HEK293 (cell line): ENCODE measurements at regions not wholly inside any gene's neighbourhood (a gene's known extent, or its start where the extent isn't known, plus 50 kb on each side); places are given as distances from the start of the nearest gene placed in this dataset.

Source experiments
- CTCF ChIA-PET: fragments of 350-600 bp; formaldehyde crosslinking; extraction: SDS; loops from one replicate; lab custom pipeline; 2021; ENCODE audit warnings: antibody characterized with exemption; lab: Yijun Ruan, JAX
- POLR2A ChIA-PET: fragments of 300-600 bp; formaldehyde crosslinking; extraction: SDS; loops from one replicate; lab custom pipeline; 2020; ENCODE audit warnings: antibody characterized with exemption, inconsistent platforms; lab: Yijun Ruan, JAX
- H3K27ac ChIP-seq: fragments of 200-500 bp; sonication (Bioruptor generic); 2 replicates; pipeline ENCODE4 v1.5.1; 2014; ENCODE audit warnings: low read depth, low read length, control low read depth, inconsistent platforms; ENCODE audit errors: extremely low read depth
- H3K36me3 ChIP-seq, 2 experiments: fragments of 200-500 bp in 1 of 2; sonication (Bioruptor generic) in 1 of 2; 1 replicate in 1 of 2; 2 replicates in 1 of 2; pipeline ENCODE4 v1.5.1; 2014 to 2017; ENCODE audit warnings: inconsistent platforms in 2 of 2, low read length in 2 of 2; ENCODE audit not compliant: control insufficient read depth in 2 of 2, insufficient read depth in 1 of 2
- H3K4me1 ChIP-seq: fragments of 200-500 bp; sonication (Bioruptor generic); 2 replicates; pipeline ENCODE4 v1.5.1; 2014; ENCODE audit warnings: mild to moderate bottlenecking, low read length, inconsistent platforms; ENCODE audit not compliant: control insufficient read depth, insufficient read depth
- H3K4me3 ChIP-seq: 2 replicates; pipeline ENCODE4 v1.5.1; 2011; ENCODE audit warnings: low read depth, mild to moderate bottlenecking, control low read depth, low read length, moderate library complexity
- H3K9me3 ChIP-seq: fragments of 200-500 bp; sonication (Bioruptor generic); 2 replicates; pipeline ENCODE4 v1.5.1; 2014; ENCODE audit warnings: low read depth, low read length, inconsistent platforms; ENCODE audit not compliant: control insufficient read depth, insufficient read depth
- SETDB1 ChIP-seq: IDR thresholded peaks from one replicate; pipeline ENCODE4 v1.6.1; 2017; ENCODE audit warnings: mild to moderate bottlenecking, low read length, moderate library complexity, mixed read lengths; ENCODE audit not compliant: insufficient read length
- ZBTB8A ChIP-seq: fragments of 450-650 bp; formaldehyde crosslinking; IDR thresholded peaks from 2 replicates; pipeline ENCODE4 v1.5.1; 2016; ENCODE audit warnings: missing biosample characterization, missing genetic modification characterization
- ZNF132 ChIP-seq: fragments of 450-650 bp; formaldehyde crosslinking; IDR thresholded peaks from 2 replicates; pipeline ENCODE4 v1.5.1; 2017; ENCODE audit warnings: missing biosample characterization, missing genetic modification characterization, borderline replicate concordance
- ZNF133 ChIP-seq: fragments of 450-650 bp; formaldehyde crosslinking; IDR thresholded peaks from 2 replicates; pipeline ENCODE4 v1.5.1; 2016; ENCODE audit warnings: missing biosample characterization, missing genetic modification characterization
- ZNF184 ChIP-seq: fragments of 450-650 bp; IDR thresholded peaks from 2 replicates; pipeline ENCODE4 v1.5.1; 2018; ENCODE audit warnings: missing biosample characterization, mild to moderate bottlenecking, missing genetic modification characterization
- ZNF239 ChIP-seq: fragments of 450-650 bp; formaldehyde crosslinking; IDR thresholded peaks from 2 replicates; pipeline ENCODE4 v1.5.1; 2016; ENCODE audit warnings: missing biosample characterization, missing genetic modification characterization
- ZNF571 ChIP-seq: fragments of 450-650 bp; formaldehyde crosslinking; IDR thresholded peaks from 2 replicates; pipeline ENCODE4 v1.5.0; 2017; ENCODE audit warnings: missing biosample characterization, missing genetic modification characterization
- ZNF660 ChIP-seq: fragments of 450-650 bp; IDR thresholded peaks from 2 replicates; pipeline ENCODE4 v1.5.1; 2018; ENCODE audit warnings: missing biosample characterization, mild to moderate bottlenecking, missing genetic modification characterization
- ZNF777 ChIP-seq: fragments of 450-650 bp; formaldehyde crosslinking; IDR thresholded peaks from 2 replicates; pipeline ENCODE4 v1.5.1; 2017; ENCODE audit warnings: missing biosample characterization, missing genetic modification characterization, borderline replicate concordance
- ZXDB ChIP-seq: fragments of 450-650 bp; formaldehyde crosslinking; IDR thresholded peaks from 2 replicates; pipeline ENCODE4 v1.5.1; 2016; ENCODE audit warnings: missing biosample characterization, missing genetic modification characterization
- TF ChIP-seq, protein P1 (sequence below): fragments of 450-650 bp; formaldehyde crosslinking; IDR thresholded peaks from 2 replicates; pipeline ENCODE4 v1.5.1; 2016; ENCODE audit warnings: missing biosample characterization, missing genetic modification characterization, borderline replicate concordance
- TF ChIP-seq, protein P2 (sequence below): fragments of 450-650 bp; formaldehyde crosslinking; conservative IDR thresholded peaks from 2 replicates; pipeline ENCODE4 v1.5.1; 2016; ENCODE audit warnings: low read depth, missing biosample characterization, missing genetic modification characterization
- TF ChIP-seq, protein P3 (sequence below): fragments of 450-650 bp; formaldehyde crosslinking; IDR thresholded peaks from 2 replicates; pipeline ENCODE4 v1.5.1; 2016; ENCODE audit warnings: missing biosample characterization, missing genetic modification characterization
- TF ChIP-seq, protein P4 (sequence below): fragments of 450-650 bp; formaldehyde crosslinking; IDR thresholded peaks from 2 replicates; pipeline ENCODE4 v1.5.1; 2016; ENCODE audit warnings: missing biosample characterization, missing genetic modification characterization
- TF ChIP-seq, protein P5 (sequence below): fragments of 450-650 bp; IDR thresholded peaks from 2 replicates; pipeline ENCODE4 v1.5.1; 2018; ENCODE audit warnings: missing biosample characterization, mild to moderate bottlenecking, missing genetic modification characterization

DNA sequence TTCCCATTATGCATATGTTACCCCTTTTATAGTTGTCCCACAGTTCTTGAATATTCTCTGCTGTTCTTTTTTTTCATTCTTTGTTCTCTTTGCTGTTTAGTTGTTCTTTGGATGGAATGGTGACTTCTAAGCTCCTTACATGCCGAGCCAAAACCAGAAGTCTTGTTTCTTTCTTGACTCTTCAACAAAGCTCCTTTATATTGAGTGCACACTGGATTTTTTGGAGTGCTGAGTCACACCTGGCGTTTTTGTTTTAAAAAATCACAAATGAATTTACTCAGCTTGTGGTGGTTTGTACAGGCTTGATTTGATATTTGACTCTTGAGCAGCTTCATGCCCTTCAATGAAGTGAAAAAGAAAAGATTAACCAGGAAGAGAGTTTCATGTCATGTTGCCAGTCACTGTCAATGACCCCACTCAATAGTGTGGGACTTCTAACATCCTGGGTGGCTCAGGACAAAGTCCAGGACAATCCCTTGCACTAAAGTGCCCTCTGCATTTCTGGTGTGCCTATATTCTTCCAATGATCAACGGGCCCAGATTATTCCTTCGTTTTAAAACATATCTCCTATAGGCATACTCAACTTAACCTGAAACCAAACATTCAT lies 112.4 kb upstream of the SLC38A4 start:
- CTCF ChIA-PET: interaction anchor here (0.7 to 0.8 kb wide), 3 partner anchors 409 to 813 kb away, joined by 3 to 4 read pairs (median 3); no protein-coding TSS in a partner anchor
- Histone ChIP-seq H3K36me3 (no peaks in the 10 kb centered on the region), H3K4me3 (no peak overlapping the region), H3K9me3 (no peaks in the 10 kb centered on the region), H3K4me1 (no peaks in the 10 kb centered on the region), H3K27ac (no peak overlapping the region)
- POLR2A ChIA-PET: interaction anchor here (0.6 kb wide), 1 partner anchor 142 kb away, joined by 3 read pairs; no protein-coding TSS in a partner anchor
- TF ChIP-seq ZNF660 (no peak), ZNF184 (no peak), ZNF571 (tag by site-specific recombination) (no peak), ZBTB8A (tag by site-specific recombination) (no peak)
- TF ChIP-seq, protein P1, sequence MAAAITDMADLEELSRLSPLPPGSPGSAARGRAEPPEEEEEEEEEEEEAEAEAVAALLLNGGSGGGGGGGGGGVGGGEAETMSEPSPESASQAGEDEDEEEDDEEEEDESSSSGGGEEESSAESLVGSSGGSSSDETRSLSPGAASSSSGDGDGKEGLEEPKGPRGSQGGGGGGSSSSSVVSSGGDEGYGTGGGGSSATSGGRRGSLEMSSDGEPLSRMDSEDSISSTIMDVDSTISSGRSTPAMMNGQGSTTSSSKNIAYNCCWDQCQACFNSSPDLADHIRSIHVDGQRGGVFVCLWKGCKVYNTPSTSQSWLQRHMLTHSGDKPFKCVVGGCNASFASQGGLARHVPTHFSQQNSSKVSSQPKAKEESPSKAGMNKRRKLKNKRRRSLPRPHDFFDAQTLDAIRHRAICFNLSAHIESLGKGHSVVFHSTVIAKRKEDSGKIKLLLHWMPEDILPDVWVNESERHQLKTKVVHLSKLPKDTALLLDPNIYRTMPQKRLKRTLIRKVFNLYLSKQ (tag by site-specific recombination): no peak

DNA sequence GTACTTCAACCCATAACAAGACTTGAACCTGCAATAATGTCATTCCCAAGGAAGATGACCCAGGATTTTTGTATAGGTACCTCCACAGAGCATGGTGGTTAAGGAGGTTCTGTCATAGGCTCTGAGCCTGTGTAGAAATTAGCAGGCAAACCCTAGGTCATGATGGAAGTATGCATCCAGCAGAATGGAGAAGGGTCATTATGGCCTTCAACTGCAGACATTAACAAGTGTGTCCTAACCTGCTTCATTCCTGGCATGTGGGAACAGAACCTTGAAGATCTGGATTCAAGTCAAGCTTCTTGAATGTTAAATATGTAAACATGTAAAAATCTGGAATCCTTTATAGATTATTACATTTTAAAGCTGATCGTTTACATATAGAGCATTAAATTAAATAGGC lies 116.2 kb upstream of the SLC38A4 start:
- ChIA-PET CTCF (interaction anchor here (1.3 to 1.6 kb wide), 2 partner anchors 11 to 79 kb away, joined by 5 to 6 read pairs; no protein-coding TSS in a partner anchor), POLR2A (no interaction called here)
- H3K4me1 ChIP-seq: no peaks in the 10 kb centered on the region
- H3K9me3 ChIP-seq: no peaks in the 10 kb centered on the region
- H3K27ac ChIP-seq: no peak overlapping the region
- no peaks in the 10 kb centered on the region for H3K36me3 ChIP-seq
- H3K4me3 ChIP-seq: no peak overlapping the region
- TF ChIP-seq, protein P2, sequence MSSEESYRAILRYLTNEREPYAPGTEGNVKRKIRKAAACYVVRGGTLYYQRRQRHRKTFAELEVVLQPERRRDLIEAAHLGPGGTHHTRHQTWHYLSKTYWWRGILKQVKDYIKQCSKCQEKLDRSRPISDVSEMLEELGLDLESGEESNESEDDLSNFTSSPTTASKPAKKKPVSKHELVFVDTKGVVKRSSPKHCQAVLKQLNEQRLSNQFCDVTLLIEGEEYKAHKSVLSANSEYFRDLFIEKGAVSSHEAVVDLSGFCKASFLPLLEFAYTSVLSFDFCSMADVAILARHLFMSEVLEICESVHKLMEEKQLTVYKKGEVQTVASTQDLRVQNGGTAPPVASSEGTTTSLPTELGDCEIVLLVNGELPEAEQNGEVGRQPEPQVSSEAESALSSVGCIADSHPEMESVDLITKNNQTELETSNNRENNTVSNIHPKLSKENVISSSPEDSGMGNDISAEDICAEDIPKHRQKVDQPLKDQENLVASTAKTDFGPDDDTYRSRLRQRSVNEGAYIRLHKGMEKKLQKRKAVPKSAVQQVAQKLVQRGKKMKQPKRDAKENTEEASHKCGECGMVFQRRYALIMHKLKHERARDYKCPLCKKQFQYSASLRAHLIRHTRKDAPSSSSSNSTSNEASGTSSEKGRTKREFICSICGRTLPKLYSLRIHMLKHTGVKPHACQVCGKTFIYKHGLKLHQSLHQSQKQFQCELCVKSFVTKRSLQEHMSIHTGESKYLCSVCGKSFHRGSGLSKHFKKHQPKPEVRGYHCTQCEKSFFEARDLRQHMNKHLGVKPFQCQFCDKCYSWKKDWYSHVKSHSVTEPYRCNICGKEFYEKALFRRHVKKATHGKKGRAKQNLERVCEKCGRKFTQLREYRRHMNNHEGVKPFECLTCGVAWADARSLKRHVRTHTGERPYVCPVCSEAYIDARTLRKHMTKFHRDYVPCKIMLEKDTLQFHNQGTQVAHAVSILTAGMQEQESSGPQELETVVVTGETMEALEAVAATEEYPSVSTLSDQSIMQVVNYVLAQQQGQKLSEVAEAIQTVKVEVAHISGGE (tag by site-specific recombination): no peak
- TF ChIP-seq ZNF239 (tag by site-specific recombination) (no peak), ZNF133 (no peak), SETDB1 (no peak), ZNF132 (tag by site-specific recombination) (no peak), ZNF777 (tag by site-specific recombination) (no peak), ZXDB (tag by site-specific recombination) (no peak)
- TF ChIP-seq, protein P3, sequence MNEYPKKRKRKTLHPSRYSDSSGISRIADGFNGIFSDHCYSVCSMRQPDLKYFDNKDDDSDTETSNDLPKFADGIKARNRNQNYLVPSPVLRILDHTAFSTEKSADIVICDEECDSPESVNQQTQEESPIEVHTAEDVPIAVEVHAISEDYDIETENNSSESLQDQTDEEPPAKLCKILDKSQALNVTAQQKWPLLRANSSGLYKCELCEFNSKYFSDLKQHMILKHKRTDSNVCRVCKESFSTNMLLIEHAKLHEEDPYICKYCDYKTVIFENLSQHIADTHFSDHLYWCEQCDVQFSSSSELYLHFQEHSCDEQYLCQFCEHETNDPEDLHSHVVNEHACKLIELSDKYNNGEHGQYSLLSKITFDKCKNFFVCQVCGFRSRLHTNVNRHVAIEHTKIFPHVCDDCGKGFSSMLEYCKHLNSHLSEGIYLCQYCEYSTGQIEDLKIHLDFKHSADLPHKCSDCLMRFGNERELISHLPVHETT (tag by site-specific recombination): no peak
- TF ChIP-seq, protein P4, sequence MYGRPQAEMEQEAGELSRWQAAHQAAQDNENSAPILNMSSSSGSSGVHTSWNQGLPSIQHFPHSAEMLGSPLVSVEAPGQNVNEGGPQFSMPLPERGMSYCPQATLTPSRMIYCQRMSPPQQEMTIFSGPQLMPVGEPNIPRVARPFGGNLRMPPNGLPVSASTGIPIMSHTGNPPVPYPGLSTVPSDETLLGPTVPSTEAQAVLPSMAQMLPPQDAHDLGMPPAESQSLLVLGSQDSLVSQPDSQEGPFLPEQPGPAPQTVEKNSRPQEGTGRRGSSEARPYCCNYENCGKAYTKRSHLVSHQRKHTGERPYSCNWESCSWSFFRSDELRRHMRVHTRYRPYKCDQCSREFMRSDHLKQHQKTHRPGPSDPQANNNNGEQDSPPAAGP (tag by site-specific recombination): no peak
- TF ChIP-seq, protein P5, sequence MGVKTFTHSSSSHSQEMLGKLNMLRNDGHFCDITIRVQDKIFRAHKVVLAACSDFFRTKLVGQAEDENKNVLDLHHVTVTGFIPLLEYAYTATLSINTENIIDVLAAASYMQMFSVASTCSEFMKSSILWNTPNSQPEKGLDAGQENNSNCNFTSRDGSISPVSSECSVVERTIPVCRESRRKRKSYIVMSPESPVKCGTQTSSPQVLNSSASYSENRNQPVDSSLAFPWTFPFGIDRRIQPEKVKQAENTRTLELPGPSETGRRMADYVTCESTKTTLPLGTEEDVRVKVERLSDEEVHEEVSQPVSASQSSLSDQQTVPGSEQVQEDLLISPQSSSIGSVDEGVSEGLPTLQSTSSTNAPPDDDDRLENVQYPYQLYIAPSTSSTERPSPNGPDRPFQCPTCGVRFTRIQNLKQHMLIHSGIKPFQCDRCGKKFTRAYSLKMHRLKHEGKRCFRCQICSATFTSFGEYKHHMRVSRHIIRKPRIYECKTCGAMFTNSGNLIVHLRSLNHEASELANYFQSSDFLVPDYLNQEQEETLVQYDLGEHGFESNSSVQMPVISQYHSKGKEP (tag by site-specific recombination): no peak
